HEK293 (cell line): ENCODE measurements at regions not wholly inside any gene's neighbourhood (a gene's known extent, or its start where the extent isn't known, plus 50 kb on each side); places are given as distances from the start of the nearest gene placed in this dataset.

Experiments
- CTCF ChIA-PET: fragments of 350-600 bp; formaldehyde crosslinking; extraction: SDS; loops from one replicate; lab custom pipeline; 2021; ENCODE audit warnings: antibody characterized with exemption; lab: Yijun Ruan, JAX
- POLR2A ChIA-PET: fragments of 300-600 bp; formaldehyde crosslinking; extraction: SDS; loops from one replicate; lab custom pipeline; 2020; ENCODE audit warnings: antibody characterized with exemption, inconsistent platforms; lab: Yijun Ruan, JAX
- H3K27ac ChIP-seq: fragments of 200-500 bp; sonication (Bioruptor generic); 2 replicates; pipeline ENCODE4 v1.5.1; 2014; ENCODE audit warnings: low read depth, low read length, control low read depth, inconsistent platforms; ENCODE audit errors: extremely low read depth
- H3K36me3 ChIP-seq, 2 experiments: fragments of 200-500 bp in 1 of 2; sonication (Bioruptor generic) in 1 of 2; 1 replicate in 1 of 2; 2 replicates in 1 of 2; pipeline ENCODE4 v1.5.1; 2014 to 2017; ENCODE audit warnings: inconsistent platforms in 2 of 2, low read length in 2 of 2; ENCODE audit not compliant: control insufficient read depth in 2 of 2, insufficient read depth in 1 of 2
- H3K4me1 ChIP-seq: fragments of 200-500 bp; sonication (Bioruptor generic); 2 replicates; pipeline ENCODE4 v1.5.1; 2014; ENCODE audit warnings: mild to moderate bottlenecking, low read length, inconsistent platforms; ENCODE audit not compliant: control insufficient read depth, insufficient read depth
- H3K4me3 ChIP-seq: 2 replicates; pipeline ENCODE4 v1.5.1; 2011; ENCODE audit warnings: low read depth, mild to moderate bottlenecking, control low read depth, low read length, moderate library complexity
- H3K9me3 ChIP-seq: fragments of 200-500 bp; sonication (Bioruptor generic); 2 replicates; pipeline ENCODE4 v1.5.1; 2014; ENCODE audit warnings: low read depth, low read length, inconsistent platforms; ENCODE audit not compliant: control insufficient read depth, insufficient read depth
- GLI2 ChIP-seq: fragments of 450-650 bp; formaldehyde crosslinking; IDR thresholded peaks from 2 replicates; pipeline ENCODE4; 2017; ENCODE audit warnings: missing biosample characterization, missing genetic modification characterization, low read depth, borderline replicate concordance
- HOXA7 ChIP-seq: sonication (generic); formaldehyde crosslinking; IDR thresholded peaks from 2 replicates; pipeline ENCODE4 v1.8.1; 2022; ENCODE audit warnings: missing genetic modification reagents, borderline replicate concordance
- KLF1 ChIP-seq: fragments of 450-650 bp; formaldehyde crosslinking; IDR thresholded peaks from 2 replicates; pipeline ENCODE4 v1.5.1; 2016; ENCODE audit warnings: missing biosample characterization, missing genetic modification characterization
- ZBTB8A ChIP-seq: fragments of 450-650 bp; formaldehyde crosslinking; IDR thresholded peaks from 2 replicates; pipeline ENCODE4 v1.5.1; 2016; ENCODE audit warnings: missing biosample characterization, missing genetic modification characterization
- ZFHX2 ChIP-seq: fragments of 450-650 bp; formaldehyde crosslinking; conservative IDR thresholded peaks from 2 replicates; pipeline ENCODE4 v1.5.1; 2016; ENCODE audit warnings: missing biosample characterization, missing genetic modification characterization
- ZFP69B ChIP-seq: fragments of 450-650 bp; formaldehyde crosslinking; IDR thresholded peaks from 2 replicates; pipeline ENCODE4 v1.5.1; 2016; ENCODE audit warnings: missing biosample characterization, missing genetic modification characterization
- ZNF169 ChIP-seq: fragments of 450-650 bp; formaldehyde crosslinking; IDR thresholded peaks from 2 replicates; pipeline ENCODE4 v1.5.1; 2016; ENCODE audit warnings: missing biosample characterization, missing genetic modification characterization
- ZNF473 ChIP-seq: fragments of 450-650 bp; formaldehyde crosslinking; IDR thresholded peaks from 2 replicates; pipeline ENCODE4 v1.5.1; 2017; ENCODE audit warnings: missing biosample characterization, missing genetic modification characterization
- ZNF544 ChIP-seq: fragments of 450-650 bp; formaldehyde crosslinking; IDR thresholded peaks from 2 replicates; pipeline ENCODE4 v1.5.0; 2017; ENCODE audit warnings: missing biosample characterization, missing genetic modification characterization
- ZNF571 ChIP-seq: fragments of 450-650 bp; formaldehyde crosslinking; IDR thresholded peaks from 2 replicates; pipeline ENCODE4 v1.5.0; 2017; ENCODE audit warnings: missing biosample characterization, missing genetic modification characterization
- ZNF600 ChIP-seq: fragments of 450-650 bp; formaldehyde crosslinking; IDR thresholded peaks from 2 replicates; pipeline ENCODE4 v1.5.1; 2016; ENCODE audit warnings: missing biosample characterization, missing genetic modification characterization
- ZNF623 ChIP-seq: fragments of 450-650 bp; formaldehyde crosslinking; IDR thresholded peaks from 2 replicates; pipeline ENCODE4 v1.5.1; 2016; ENCODE audit warnings: missing biosample characterization, missing genetic modification characterization
- ZNF664 ChIP-seq: fragments of 450-650 bp; formaldehyde crosslinking; IDR thresholded peaks from 2 replicates; pipeline ENCODE4 v1.5.1; 2016; ENCODE audit warnings: missing biosample characterization, missing genetic modification characterization
- ZSCAN16 ChIP-seq: fragments of 450-650 bp; formaldehyde crosslinking; IDR thresholded peaks from 2 replicates; pipeline ENCODE4 v1.5.1; 2016; ENCODE audit warnings: missing biosample characterization, missing genetic modification characterization
- TF ChIP-seq, protein P1 (sequence below): sonication (generic); formaldehyde crosslinking; IDR thresholded peaks from 2 replicates; pipeline ENCODE4 v1.8.1; 2022; ENCODE audit warnings: mild to moderate bottlenecking, moderate library complexity, missing genetic modification reagents
- TF ChIP-seq, protein P2 (sequence below): fragments of 450-650 bp; formaldehyde crosslinking; IDR thresholded peaks from 2 replicates; pipeline ENCODE4 v1.5.1; 2017; ENCODE audit warnings: missing biosample characterization, missing genetic modification characterization
- TF ChIP-seq, protein P3 (sequence below): fragments of 450-650 bp; formaldehyde crosslinking; IDR thresholded peaks from 2 replicates; pipeline ENCODE4 v1.5.1; 2017; ENCODE audit warnings: missing biosample characterization, missing genetic modification characterization

DNA sequence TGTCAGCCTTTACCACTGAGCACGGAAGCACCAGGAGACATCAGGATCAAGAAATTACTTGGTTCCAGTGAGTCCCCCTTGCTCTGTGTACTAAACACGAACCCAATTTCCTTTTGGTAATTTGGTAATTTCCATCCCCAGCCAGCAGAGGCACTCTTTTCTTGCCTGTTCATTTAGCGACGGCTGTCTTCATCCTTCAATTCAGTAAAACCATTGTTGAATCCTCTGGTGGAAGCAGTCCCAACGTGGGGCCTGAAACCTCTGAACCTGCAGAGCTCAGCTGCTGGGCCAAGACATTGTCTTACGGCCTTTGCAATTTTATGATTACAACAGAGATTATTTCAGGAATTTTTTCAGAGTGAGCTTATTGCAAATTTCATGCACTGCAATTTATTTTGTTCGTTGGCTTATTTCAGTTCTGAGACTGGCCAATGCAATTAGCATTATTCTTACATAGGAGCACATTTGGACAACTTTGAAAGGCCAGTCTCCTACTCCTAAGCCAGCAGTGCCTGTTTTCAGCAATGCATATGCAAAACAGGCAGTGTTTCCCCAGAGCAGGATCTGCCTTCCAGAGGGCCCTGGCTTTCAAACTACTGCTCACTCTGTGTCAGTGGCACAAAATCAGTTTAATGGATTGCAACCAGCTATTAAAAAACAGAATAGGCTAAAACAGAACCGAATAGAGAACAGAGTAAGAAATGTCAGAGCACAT lies 372.9 kb upstream of the TMEM132C start:
- no peak overlapping the region for H3K4me3 ChIP-seq
- CTCF ChIA-PET = interaction anchor here (0.5 to 1.3 kb wide), 4 partner anchors 16 to 426 kb away, joined by 3 to 4 read pairs (median 3); no protein-coding TSS in a partner anchor
- no peaks in the 10 kb centered on the region for H3K4me1 ChIP-seq
- no peaks in the 10 kb centered on the region for H3K36me3 ChIP-seq
- POLR2A ChIA-PET = no interaction called here
- H3K9me3 ChIP-seq = no peaks in the 10 kb centered on the region
- TF ChIP-seq ZNF571 (tag by site-specific recombination) (no peak), ZNF664 (tag by site-specific recombination) (no peak), ZNF473 (tag by site-specific recombination) (no peak), ZNF169 (tag by site-specific recombination) (no peak)
- TF ChIP-seq, protein P1, sequence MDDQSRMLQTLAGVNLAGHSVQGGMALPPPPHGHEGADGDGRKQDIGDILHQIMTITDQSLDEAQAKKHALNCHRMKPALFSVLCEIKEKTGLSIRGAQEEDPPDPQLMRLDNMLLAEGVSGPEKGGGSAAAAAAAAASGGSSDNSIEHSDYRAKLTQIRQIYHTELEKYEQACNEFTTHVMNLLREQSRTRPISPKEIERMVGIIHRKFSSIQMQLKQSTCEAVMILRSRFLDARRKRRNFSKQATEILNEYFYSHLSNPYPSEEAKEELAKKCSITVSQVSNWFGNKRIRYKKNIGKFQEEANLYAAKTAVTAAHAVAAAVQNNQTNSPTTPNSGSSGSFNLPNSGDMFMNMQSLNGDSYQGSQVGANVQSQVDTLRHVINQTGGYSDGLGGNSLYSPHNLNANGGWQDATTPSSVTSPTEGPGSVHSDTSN (CRISPR knock-in tag) = no peak
- H3K27ac ChIP-seq = no peak overlapping the region

DNA sequence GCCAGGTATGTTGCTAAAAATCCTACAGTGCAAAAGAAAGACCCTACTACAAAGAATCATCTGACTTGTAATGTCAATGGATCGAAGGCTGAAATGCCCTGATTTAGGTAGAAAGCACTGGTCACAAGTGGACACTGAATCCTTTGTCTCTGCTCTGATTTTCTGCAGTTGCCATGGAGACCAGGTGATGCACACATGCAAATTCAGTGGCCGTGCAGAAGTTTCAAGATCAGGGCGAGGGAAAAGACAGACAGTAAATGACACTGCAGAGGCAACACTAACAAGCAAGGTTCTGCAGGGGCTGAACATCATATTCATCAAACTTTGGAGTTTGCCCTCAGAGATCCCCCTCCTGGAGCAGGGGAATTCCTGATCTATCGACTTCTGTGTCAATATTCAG lies 370.3 kb upstream of the TMEM132C start:
- Histone ChIP-seq H3K4me3 (no peak overlapping the region), H3K9me3 (no peaks in the 10 kb centered on the region), H3K27ac (no peak overlapping the region), H3K36me3 (no peaks in the 10 kb centered on the region), H3K4me1 (no peaks in the 10 kb centered on the region)
- ChIA-PET CTCF (no interaction called here), POLR2A (no interaction called here)
- TF ChIP-seq KLF1 (no peak), ZBTB8A (no peak)

DNA sequence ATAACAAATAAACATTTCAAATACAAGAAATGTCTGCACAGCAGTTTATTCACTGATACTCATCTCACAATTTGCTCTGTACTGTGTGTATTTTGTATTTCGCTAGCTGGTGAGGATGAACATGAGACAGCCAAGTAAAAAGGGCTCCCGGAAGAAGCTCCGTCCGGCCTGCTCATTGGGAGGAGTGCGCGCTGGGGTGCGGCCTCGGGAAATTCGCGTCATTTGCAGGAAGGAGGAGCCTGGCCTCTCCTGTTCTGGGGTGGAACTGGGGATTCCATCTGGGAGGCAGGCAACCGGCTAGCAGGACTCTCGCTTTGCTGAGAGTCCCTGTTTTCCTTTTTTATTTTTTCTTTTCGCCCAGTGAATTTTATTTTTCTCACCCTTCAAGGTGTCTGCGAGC lies 368.4 kb upstream of the TMEM132C start:
- ChIA-PET CTCF (no interaction called here), POLR2A (no interaction called here)
- Histone ChIP-seq H3K4me3 (no peak overlapping the region), H3K9me3 (no peaks in the 10 kb centered on the region), H3K27ac (no peak overlapping the region), H3K36me3 (no peaks in the 10 kb centered on the region)
- TF ChIP-seq ZNF544 (tag by site-specific recombination) = no peak
- no peak for TF ChIP-seq ZNF623 (tag by site-specific recombination)
- TF ChIP-seq GLI2 = no peak
- no peak for TF ChIP-seq HOXA7 (CRISPR knock-in tag)
- TF ChIP-seq, protein P2, sequence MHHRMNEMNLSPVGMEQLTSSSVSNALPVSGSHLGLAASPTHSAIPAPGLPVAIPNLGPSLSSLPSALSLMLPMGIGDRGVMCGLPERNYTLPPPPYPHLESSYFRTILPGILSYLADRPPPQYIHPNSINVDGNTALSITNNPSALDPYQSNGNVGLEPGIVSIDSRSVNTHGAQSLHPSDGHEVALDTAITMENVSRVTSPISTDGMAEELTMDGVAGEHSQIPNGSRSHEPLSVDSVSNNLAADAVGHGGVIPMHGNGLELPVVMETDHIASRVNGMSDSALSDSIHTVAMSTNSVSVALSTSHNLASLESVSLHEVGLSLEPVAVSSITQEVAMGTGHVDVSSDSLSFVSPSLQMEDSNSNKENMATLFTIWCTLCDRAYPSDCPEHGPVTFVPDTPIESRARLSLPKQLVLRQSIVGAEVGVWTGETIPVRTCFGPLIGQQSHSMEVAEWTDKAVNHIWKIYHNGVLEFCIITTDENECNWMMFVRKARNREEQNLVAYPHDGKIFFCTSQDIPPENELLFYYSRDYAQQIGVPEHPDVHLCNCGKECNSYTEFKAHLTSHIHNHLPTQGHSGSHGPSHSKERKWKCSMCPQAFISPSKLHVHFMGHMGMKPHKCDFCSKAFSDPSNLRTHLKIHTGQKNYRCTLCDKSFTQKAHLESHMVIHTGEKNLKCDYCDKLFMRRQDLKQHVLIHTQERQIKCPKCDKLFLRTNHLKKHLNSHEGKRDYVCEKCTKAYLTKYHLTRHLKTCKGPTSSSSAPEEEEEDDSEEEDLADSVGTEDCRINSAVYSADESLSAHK (tag by site-specific recombination) = no peak
- no peak for TF ChIP-seq ZFP69B (tag by site-specific recombination)
- TF ChIP-seq, protein P3, sequence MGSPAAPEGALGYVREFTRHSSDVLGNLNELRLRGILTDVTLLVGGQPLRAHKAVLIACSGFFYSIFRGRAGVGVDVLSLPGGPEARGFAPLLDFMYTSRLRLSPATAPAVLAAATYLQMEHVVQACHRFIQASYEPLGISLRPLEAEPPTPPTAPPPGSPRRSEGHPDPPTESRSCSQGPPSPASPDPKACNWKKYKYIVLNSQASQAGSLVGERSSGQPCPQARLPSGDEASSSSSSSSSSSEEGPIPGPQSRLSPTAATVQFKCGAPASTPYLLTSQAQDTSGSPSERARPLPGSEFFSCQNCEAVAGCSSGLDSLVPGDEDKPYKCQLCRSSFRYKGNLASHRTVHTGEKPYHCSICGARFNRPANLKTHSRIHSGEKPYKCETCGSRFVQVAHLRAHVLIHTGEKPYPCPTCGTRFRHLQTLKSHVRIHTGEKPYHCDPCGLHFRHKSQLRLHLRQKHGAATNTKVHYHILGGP (tag by site-specific recombination) = no peak
- no peak for TF ChIP-seq ZSCAN16
- TF ChIP-seq ZNF600 (tag by site-specific recombination) = no peak
- TF ChIP-seq ZFHX2 (tag by site-specific recombination) = no peak
- no peak for TF ChIP-seq KLF1
- TF ChIP-seq, all 188 proteins: peak for 0
- H3K4me1 ChIP-seq = no peaks in the 10 kb centered on the region
